OCI-LY1 (cell line): ENCODE measurements at regions not wholly inside any gene's neighbourhood (a gene's known extent, or its start where the extent isn't known, plus 50 kb on each side); places are given as distances from the start of the nearest gene placed in this dataset.

Experiments
- H2AFZ ChIP-seq: fragments of 200-600 bp; sonication (generic), shearing (Covaris generic); 2 replicates; pipeline ENCODE4 v1.6.0; 2014; ENCODE audit warnings: antibody characterized with exemption, mild to moderate bottlenecking, low read length
- H3F3A ChIP-seq: fragments of 200-600 bp; sonication (generic), shearing (Covaris generic); 2 replicates; pipeline ENCODE4 v1.6.0; 2014; ENCODE audit warnings: mild to moderate bottlenecking, antibody characterized with exemption, low read length, moderate library complexity; ENCODE audit not compliant: insufficient read depth
- H3K27ac ChIP-seq: fragments of 200-600 bp; sonication (generic); 2 replicates; pipeline ENCODE4 v1.5.1; 2014; ENCODE audit warnings: low read length, mixed run types, mild to moderate bottlenecking, low read depth; ENCODE audit not compliant: poor library complexity, severe bottlenecking
- H3K27me3 ChIP-seq: fragments of 200-600 bp; sonication (generic); 2 replicates; pipeline ENCODE4 v1.6.0; 2014; ENCODE audit warnings: antibody characterized with exemption, mild to moderate bottlenecking, low read length, moderate library complexity; ENCODE audit not compliant: insufficient read depth
- H3K36me3 ChIP-seq: fragments of 200-600 bp; sonication (generic); 2 replicates; pipeline ENCODE4 v1.6.1; 2014; ENCODE audit warnings: mild to moderate bottlenecking, antibody characterized with exemption, low read length, moderate library complexity, mixed read lengths; ENCODE audit not compliant: insufficient read depth
- H3K4me1 ChIP-seq: fragments of 200-600 bp; sonication (generic); 2 replicates; pipeline ENCODE4 v1.5.1; 2014; ENCODE audit warnings: mild to moderate bottlenecking, low read length, moderate library complexity; ENCODE audit not compliant: insufficient read depth, severe bottlenecking
- H3K4me2 ChIP-seq: fragments of 200-600 bp; sonication (generic), shearing (Covaris generic); 2 replicates; pipeline ENCODE4 v1.6.1; 2014; ENCODE audit warnings: low read length
- H3K4me3 ChIP-seq: fragments of 200-600 bp; sonication (generic); 2 replicates; pipeline ENCODE4 v1.5.1; 2014; ENCODE audit warnings: low read length, low read depth, mild to moderate bottlenecking, mixed read lengths; ENCODE audit not compliant: poor library complexity, severe bottlenecking
- H3K79me2 ChIP-seq: fragments of 200-600 bp; shearing (Covaris generic); 2 replicates; pipeline ENCODE4 v1.6.1; 2016; ENCODE audit warnings: mixed run types, low read length, mixed read lengths; ENCODE audit not compliant: insufficient read depth
- H3K9ac ChIP-seq: fragments of 200-600 bp; sonication (generic), shearing (Covaris generic); 2 replicates; pipeline ENCODE4 v1.6.1; 2014; ENCODE audit warnings: mild to moderate bottlenecking, low read length, mixed read lengths
- H3K9me2 ChIP-seq: fragments of 200-600 bp; sonication (generic), shearing (Covaris generic); 2 replicates; pipeline ENCODE4 v1.6.1; 2014; ENCODE audit warnings: low read depth, mild to moderate bottlenecking, low read length, mixed read lengths
- H3K9me3 ChIP-seq: fragments of 200-600 bp; shearing (Covaris generic); 2 replicates; pipeline ENCODE4 v1.6.1; 2014; ENCODE audit warnings: low read length, mixed read lengths
- H4K20me1 ChIP-seq: fragments of 200-600 bp; sonication (generic), shearing (Covaris generic); 2 replicates; pipeline ENCODE4 v1.6.0; 2016; ENCODE audit warnings: mild to moderate bottlenecking, low read length; ENCODE audit not compliant: insufficient read depth
- CTCF ChIP-seq: fragments of 200-600 bp; sonication (generic), shearing (Covaris generic); IDR thresholded peaks from 2 replicates; pipeline ENCODE4 v1.5.1; 2017; ENCODE audit warnings: mild to moderate bottlenecking, antibody characterized with exemption, low read length, moderate library complexity, mixed read lengths
- EZH2 ChIP-seq: fragments of 200-600 bp; sonication (generic), shearing (Covaris generic); IDR thresholded peaks from 2 replicates; pipeline ENCODE4 v1.8.0; 2017; ENCODE audit warnings: borderline replicate concordance, mixed run types, mild to moderate bottlenecking, antibody characterized with exemption, low read length, moderate library complexity, mixed read lengths

GRCh38 chr14:100416081-100416680 lies 93.0 kb downstream of the SLC25A47 start:
- H3K9me2 ChIP-seq, result no peaks in the 10 kb centered on the region
- H3K27ac ChIP-seq, result no peak overlapping the region
- H3K79me2 ChIP-seq, result no peaks in the 10 kb centered on the region
- H3K4me3 ChIP-seq, result no peak overlapping the region
- no peak for TF ChIP-seq CTCF
- TF ChIP-seq EZH2, result no peak
- no peaks in the 10 kb centered on the region for H3F3A ChIP-seq
- H2AFZ ChIP-seq, result no peak overlapping the region
- no peaks in the 10 kb centered on the region for H4K20me1 ChIP-seq
- H3K9me3 ChIP-seq, result no peaks in the 10 kb centered on the region
- no peaks in the 10 kb centered on the region for H3K4me1 ChIP-seq
- no peak overlapping the region for H3K4me2 ChIP-seq
- no peaks in the 10 kb centered on the region for H3K27me3 ChIP-seq
- no peak overlapping the region for H3K9ac ChIP-seq
- H3K36me3 ChIP-seq, result no peaks in the 10 kb centered on the region

- TF ChIP-seq CTCF (no peak), EZH2 (no peak)
- Histone ChIP-seq H3K79me2 (no peaks in the 10 kb centered on the region), H3K4me2 (no peak overlapping the region), H4K20me1 (no peaks in the 10 kb centered on the region), H3K9ac (no peak overlapping the region), H3K27ac (no peak overlapping the region), H3K27me3 (no peaks in the 10 kb centered on the region), H3K36me3 (no peaks in the 10 kb centered on the region), H3K4me1 (no peaks in the 10 kb centered on the region), H2AFZ (no peak overlapping the region), H3K9me2 (no peaks in the 10 kb centered on the region), H3F3A (no peaks in the 10 kb centered on the region), H3K4me3 (no peak overlapping the region), H3K9me3 (no peaks in the 10 kb centered on the region)
Observed at GRCh38 chr14:100416921-100417860, 94.1 kb downstream of the SLC25A47 start.

GRCh38 chr14:100419856-100420255 lies 96.7 kb downstream of the SLC25A47 start:
- no peaks in the 10 kb centered on the region for H3K79me2 ChIP-seq
- no peaks in the 10 kb centered on the region for H3K4me1 ChIP-seq
- H3F3A ChIP-seq, result no peaks in the 10 kb centered on the region
- H4K20me1 ChIP-seq, result no peaks in the 10 kb centered on the region
- H3K36me3 ChIP-seq, result no peaks in the 10 kb centered on the region
- no peaks in the 10 kb centered on the region for H3K27me3 ChIP-seq
- TF ChIP-seq CTCF, result no peak
- no peak for TF ChIP-seq EZH2
- H3K4me2 ChIP-seq, result no peak overlapping the region
- H3K4me3 ChIP-seq, result no peak overlapping the region
- H3K9me3 ChIP-seq, result no peaks in the 10 kb centered on the region
- no peak overlapping the region for H3K9ac ChIP-seq
- no peaks in the 10 kb centered on the region for H3K9me2 ChIP-seq
- H3K27ac ChIP-seq, result no peak overlapping the region
- no peak overlapping the region for H2AFZ ChIP-seq
